Neutrophil (primary cell): ENCODE measurements at regions not wholly inside any gene's neighbourhood (a gene's known extent, or its start where the extent isn't known, plus 50 kb on each side); places are given as distances from the start of the nearest gene placed in this dataset.

Experiments used
- H3K27ac ChIP-seq: fragments of 200-600 bp; sonication (generic); 2 replicates; pipeline ENCODE4 v1.5.1; 2016; ENCODE audit warnings: mild to moderate bottlenecking, moderate library complexity
- H3K27me3 ChIP-seq: fragments of 200-600 bp; sonication (generic); 2 replicates; pipeline ENCODE4 v1.6.0; 2016; ENCODE audit warnings: mild to moderate bottlenecking
- H3K36me3 ChIP-seq: fragments of 200-600 bp; sonication (generic); 2 replicates; pipeline ENCODE4 v1.5.1; 2017
- H3K4me1 ChIP-seq, 2 experiments: fragments of 200-600 bp in 1 of 2; sonication (generic) in 1 of 2; 1 replicate in 1 of 2; 2 replicates in 1 of 2; pipeline versions ENCODE4 v1.5.1 to v1.6.1; 2013 to 2016; ENCODE audit warnings: low read depth in 1 of 2, low read length in 1 of 2, mild to moderate bottlenecking in 1 of 2, moderate library complexity in 1 of 2; ENCODE audit not compliant: control insufficient read depth in 1 of 2, insufficient read depth in 1 of 2
- H3K4me3 ChIP-seq, 2 experiments: fragments of 200-600 bp in 1 of 2; sonication (generic) in 1 of 2; 1 replicate in 1 of 2; 2 replicates in 1 of 2; pipeline ENCODE4 v1.5.1; 2013 to 2016; ENCODE audit warnings: low read depth in 1 of 2, low read length in 1 of 2, mild to moderate bottlenecking in 1 of 2, moderate library complexity in 1 of 2
- H3K9me3 ChIP-seq: fragments of 200-600 bp; sonication (generic); 2 replicates; pipeline ENCODE4 v1.5.1; 2016
- TF ChIP-seq, protein P1 (sequence below): fragments of 200-600 bp; sonication (generic); IDR thresholded peaks from 2 replicates; pipeline ENCODE4 v1.5.1; 2016; ENCODE audit warnings: antibody characterized with exemption

DNA sequence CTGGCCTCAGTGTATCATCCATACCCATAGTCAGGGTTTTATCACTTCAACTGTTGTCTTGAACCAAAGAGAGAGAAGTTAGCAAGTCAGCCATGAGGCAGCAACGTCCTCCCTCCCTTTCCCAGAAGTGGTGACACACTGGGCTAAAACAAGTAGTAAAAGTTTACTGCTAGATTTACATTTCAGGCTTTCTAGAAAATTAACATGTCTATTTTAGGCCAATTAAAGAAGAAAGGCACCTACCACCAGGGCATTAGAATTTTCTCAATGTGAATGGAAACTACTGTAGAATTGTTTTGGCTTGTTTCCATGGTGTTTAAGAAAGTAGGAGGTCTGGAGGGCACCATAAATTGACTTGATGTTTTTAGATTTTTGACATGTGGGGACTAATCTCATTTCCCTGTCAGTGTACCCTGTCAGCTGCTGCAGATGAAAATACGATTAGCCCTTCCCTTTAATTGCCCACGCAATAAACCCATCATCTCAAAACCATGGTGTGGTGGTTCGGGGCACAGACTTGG, 121.8 kb upstream of the ELL2 start:
- TF ChIP-seq, protein P1, sequence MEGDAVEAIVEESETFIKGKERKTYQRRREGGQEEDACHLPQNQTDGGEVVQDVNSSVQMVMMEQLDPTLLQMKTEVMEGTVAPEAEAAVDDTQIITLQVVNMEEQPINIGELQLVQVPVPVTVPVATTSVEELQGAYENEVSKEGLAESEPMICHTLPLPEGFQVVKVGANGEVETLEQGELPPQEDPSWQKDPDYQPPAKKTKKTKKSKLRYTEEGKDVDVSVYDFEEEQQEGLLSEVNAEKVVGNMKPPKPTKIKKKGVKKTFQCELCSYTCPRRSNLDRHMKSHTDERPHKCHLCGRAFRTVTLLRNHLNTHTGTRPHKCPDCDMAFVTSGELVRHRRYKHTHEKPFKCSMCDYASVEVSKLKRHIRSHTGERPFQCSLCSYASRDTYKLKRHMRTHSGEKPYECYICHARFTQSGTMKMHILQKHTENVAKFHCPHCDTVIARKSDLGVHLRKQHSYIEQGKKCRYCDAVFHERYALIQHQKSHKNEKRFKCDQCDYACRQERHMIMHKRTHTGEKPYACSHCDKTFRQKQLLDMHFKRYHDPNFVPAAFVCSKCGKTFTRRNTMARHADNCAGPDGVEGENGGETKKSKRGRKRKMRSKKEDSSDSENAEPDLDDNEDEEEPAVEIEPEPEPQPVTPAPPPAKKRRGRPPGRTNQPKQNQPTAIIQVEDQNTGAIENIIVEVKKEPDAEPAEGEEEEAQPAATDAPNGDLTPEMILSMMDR: no peak
- no peaks in the 10 kb centered on the region for H3K27me3 ChIP-seq

DNA sequence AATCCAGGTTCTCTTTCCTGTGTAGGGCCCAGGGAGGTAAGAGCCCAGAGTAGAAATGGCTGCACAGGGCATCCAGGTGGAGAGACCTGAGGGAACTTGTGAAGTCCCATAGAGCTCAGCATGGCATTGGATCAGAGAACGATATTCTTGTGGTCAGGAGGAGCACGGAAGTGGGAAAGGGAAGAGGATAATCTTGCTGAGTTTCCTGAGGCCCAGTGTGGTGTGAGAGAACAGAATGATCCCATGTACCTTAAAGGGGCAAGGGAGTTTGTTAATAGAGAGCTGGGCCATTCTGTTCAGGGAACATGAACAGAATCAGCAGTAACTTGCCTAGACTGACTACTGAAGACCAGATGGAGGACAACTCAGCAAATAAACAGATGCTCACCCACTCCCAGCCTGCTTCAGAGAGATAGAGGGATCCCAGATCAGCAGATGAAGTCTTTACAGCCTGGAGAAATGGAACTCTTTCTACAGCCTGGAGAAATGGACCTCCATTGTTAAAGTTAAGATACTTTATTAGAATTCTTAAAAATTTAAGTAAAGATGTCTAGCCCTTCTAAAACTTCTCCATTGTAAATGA, 119.7 kb upstream of the ELL2 start:
- H3K36me3 ChIP-seq: no peaks in the 10 kb centered on the region
- H3K4me3 ChIP-seq: no peak overlapping the region
- TF ChIP-seq, protein P1: no peak
- H3K27me3 ChIP-seq: no peaks in the 10 kb centered on the region
- H3K9me3 ChIP-seq: no peaks in the 10 kb centered on the region
- peaks cover 0 to 5% of the 10 kb centered on the region in 2 experiments for H3K4me1 ChIP-seq
- H3K27ac ChIP-seq: no peak overlapping the region

More for the DNA sequence above, 121.8 kb upstream of the ELL2 start:
- Histone ChIP-seq H3K9me3 (no peaks in the 10 kb centered on the region), H3K36me3 (no peaks in the 10 kb centered on the region), H3K4me3 (no peak overlapping the region), H3K27ac (no peak overlapping the region), H3K4me1 (peaks cover 0 to 5% of the 10 kb centered on the region in 2 experiments)

DNA sequence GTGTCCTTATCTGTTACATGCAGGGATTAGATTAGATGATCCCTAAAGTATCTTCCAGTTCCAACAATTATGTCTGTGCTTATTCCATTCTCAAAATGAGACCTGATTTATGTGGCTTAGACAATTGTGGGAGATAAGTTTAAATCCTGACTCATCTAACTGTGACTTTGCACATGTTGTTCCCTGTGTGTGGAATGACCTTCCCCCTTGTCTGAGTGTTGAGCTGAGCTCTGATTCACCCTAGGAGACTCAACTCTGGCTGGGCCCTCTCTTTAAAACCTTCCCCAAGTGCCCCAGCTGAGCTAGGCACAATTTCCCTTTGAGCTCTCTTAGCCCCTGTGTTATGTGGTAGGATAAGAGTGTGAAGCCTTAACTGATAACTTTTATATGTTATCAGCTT, 118.9 kb upstream of the ELL2 start:
- peaks cover 0 to 5% of the 10 kb centered on the region in 2 experiments for H3K4me1 ChIP-seq
- H3K9me3 ChIP-seq: no peaks in the 10 kb centered on the region
- no peaks in the 10 kb centered on the region for H3K27me3 ChIP-seq
- TF ChIP-seq, protein P1: no peak
- H3K27ac ChIP-seq: no peak overlapping the region
- H3K36me3 ChIP-seq: no peaks in the 10 kb centered on the region
- no peak overlapping the region for H3K4me3 ChIP-seq

DNA sequence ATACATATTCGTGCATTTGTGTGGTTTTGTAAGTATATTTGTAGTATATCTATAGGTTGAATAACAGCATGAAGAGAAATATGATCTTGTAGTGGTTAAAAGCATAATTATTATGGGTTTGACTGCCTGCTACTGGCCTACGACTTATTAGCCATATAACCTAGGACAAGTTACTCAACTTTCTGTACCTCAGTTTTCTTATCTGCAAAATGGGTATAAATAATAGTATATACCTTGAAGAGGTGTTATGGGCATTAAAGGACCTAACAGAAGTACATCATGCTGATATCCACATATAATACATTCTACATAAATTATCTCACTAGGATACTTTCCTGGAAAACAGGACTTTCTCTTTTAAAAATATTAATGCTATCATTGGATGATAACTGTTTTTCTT, 118.3 kb upstream of the ELL2 start:
- TF ChIP-seq, protein P1: no peak
- peaks cover 0 to 5% of the 10 kb centered on the region in 2 experiments for H3K4me1 ChIP-seq
- H3K4me3 ChIP-seq: no peak overlapping the region
- no peaks in the 10 kb centered on the region for H3K27me3 ChIP-seq
- H3K27ac ChIP-seq: no peak overlapping the region
- no peaks in the 10 kb centered on the region for H3K9me3 ChIP-seq
- H3K36me3 ChIP-seq: no peaks in the 10 kb centered on the region

DNA sequence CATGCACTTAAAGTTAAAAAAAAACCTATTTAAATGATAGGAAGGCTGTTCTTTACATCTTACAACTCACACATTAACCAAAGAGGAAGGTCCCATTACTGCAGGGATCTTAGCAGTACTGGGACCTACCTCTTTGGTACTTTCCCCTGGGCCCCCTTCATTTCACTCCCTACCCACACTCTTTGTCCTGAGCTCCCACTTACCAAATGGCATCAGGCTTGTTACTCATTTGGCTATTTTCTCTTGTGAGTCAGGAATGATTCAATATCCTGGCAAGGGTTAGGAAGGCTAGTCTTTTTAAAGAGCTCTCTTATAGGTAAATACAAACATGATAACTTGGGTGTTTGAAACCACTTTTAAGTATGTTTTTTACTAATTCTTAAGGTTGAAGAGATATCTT, 117.4 kb upstream of the ELL2 start:
- no peaks in the 10 kb centered on the region for H3K36me3 ChIP-seq
- peaks cover 0 to 5% of the 10 kb centered on the region in 2 experiments for H3K4me1 ChIP-seq
- H3K4me3 ChIP-seq: no peak overlapping the region
- H3K9me3 ChIP-seq: no peaks in the 10 kb centered on the region
- no peaks in the 10 kb centered on the region for H3K27me3 ChIP-seq
- TF ChIP-seq, protein P1: no peak
- H3K27ac ChIP-seq: no peak overlapping the region
